Naive thymus-derived CD4-positive, alpha-beta T cell (primary cell): ENCODE measurements at regions not wholly inside any gene's neighbourhood (a gene's known extent, or its start where the extent isn't known, plus 50 kb on each side); places are given as distances from the start of the nearest gene placed in this dataset.

Experiments used
- ATAC-seq: fragments of 150-1000 bp; cut with Tn5 transposase; 2 replicates; pipeline ENCODE4 v1.10.0; 2021; ENCODE audit warnings: mild to moderate bottlenecking, moderate library complexity
- CTCF ChIA-PET: fragments of 350-600 bp; sonication (Branson Sonifier 250); formaldehyde crosslinking; loops from one replicate; lab custom pipeline; 2021; ENCODE audit warnings: antibody characterized with exemption; lab: Charles Lee
- POLR2A ChIA-PET: fragments of 350-600 bp; sonication (Branson Sonifier 250); formaldehyde crosslinking; loops from one replicate; lab custom pipeline; 2021; ENCODE audit warnings: antibody characterized with exemption, inconsistent platforms; lab: Charles Lee
- DNase-seq, 9 donors: peaks; one replicate each; pipeline versions ENCODE4 v3.0.0 to v3.0.0-alpha.2; 2020 to 2022; ENCODE audit warnings: mixed read lengths in 1 of 9
- H3K27ac ChIP-seq: one replicate; pipeline ENCODE4 v1.7.0; 2013; ENCODE audit warnings: mild to moderate bottlenecking, low read depth, low read length, moderate library complexity
- H3K27me3 ChIP-seq, 2 donors: one replicate each; pipeline ENCODE4 v1.7.0; 2013; ENCODE audit warnings: low read length in 2 of 2, mild to moderate bottlenecking in 2 of 2, moderate library complexity in 2 of 2; ENCODE audit not compliant: control insufficient read depth in 2 of 2, insufficient read depth in 2 of 2
- H3K36me3 ChIP-seq, 3 experiments: 1 replicate in 2 of 3; 2 replicates in 1 of 3; pipeline ENCODE4 v1.7.0; 2013; ENCODE audit warnings: low read length in 3 of 3, mild to moderate bottlenecking in 3 of 3, moderate library complexity in 1 of 3; ENCODE audit not compliant: insufficient read depth in 3 of 3, control insufficient read depth in 2 of 3
- H3K4me1 ChIP-seq, 2 donors: one replicate each; pipeline ENCODE4 v1.7.0; 2013; ENCODE audit warnings: low read length in 2 of 2, mild to moderate bottlenecking in 2 of 2, moderate library complexity in 1 of 2; ENCODE audit not compliant: control insufficient read depth in 2 of 2, insufficient read depth in 2 of 2
- H3K4me3 ChIP-seq: 2 replicates; pipeline ENCODE4 v1.7.0; 2013; ENCODE audit warnings: mild to moderate bottlenecking, low read length
- H3K9me3 ChIP-seq, 3 experiments: 1 replicate in 2 of 3; 2 replicates in 1 of 3; pipeline ENCODE4 v1.7.0; 2013; ENCODE audit warnings: low read length in 3 of 3; ENCODE audit not compliant: control insufficient read depth in 2 of 3
- H3K27ac Mint-ChIP-seq, 9 donors: one replicate each; pipeline ENCODE4 v1.8.0; 2020 to 2022; ENCODE audit warnings: mixed read lengths in 9 of 9, mild to moderate bottlenecking in 8 of 9, moderate library complexity in 5 of 9, inconsistent platforms in 2 of 9
- H3K27me3 Mint-ChIP-seq, 5 donors: one replicate each; pipeline ENCODE4 v1.8.0; 2021 to 2022; ENCODE audit warnings: mixed read lengths in 5 of 5, mild to moderate bottlenecking in 1 of 5
- H3K36me3 Mint-ChIP-seq, 5 donors: one replicate each; pipeline ENCODE4 v1.8.0; 2020 to 2022; ENCODE audit warnings: mixed read lengths in 5 of 5, mild to moderate bottlenecking in 3 of 5, inconsistent platforms in 1 of 5
- H3K4me1 Mint-ChIP-seq, 7 donors: one replicate each; pipeline ENCODE4 v1.8.0; 2020 to 2022; ENCODE audit warnings: mixed read lengths in 7 of 7, mild to moderate bottlenecking in 3 of 7, inconsistent platforms in 1 of 7
- H3K4me3 Mint-ChIP-seq, 10 donors: one replicate each; pipeline ENCODE4 v1.8.0; 2020 to 2022; ENCODE audit warnings: mild to moderate bottlenecking in 10 of 10, mixed read lengths in 10 of 10, moderate library complexity in 6 of 10, inconsistent platforms in 2 of 10
- H3K9me3 Mint-ChIP-seq, 11 donors: one replicate each; pipeline ENCODE4 v1.8.0; 2020 to 2022; ENCODE audit warnings: mixed read lengths in 11 of 11, mild to moderate bottlenecking in 4 of 11, inconsistent platforms in 1 of 11, moderate library complexity in 1 of 11
- intact Hi-C, 2 donors: fragments of 100-400 bp; cut with micrococcal nuclease; formaldehyde crosslinking; loops; one replicate each; pipeline ENCODE4 v1.15.1; 2023

DNA sequence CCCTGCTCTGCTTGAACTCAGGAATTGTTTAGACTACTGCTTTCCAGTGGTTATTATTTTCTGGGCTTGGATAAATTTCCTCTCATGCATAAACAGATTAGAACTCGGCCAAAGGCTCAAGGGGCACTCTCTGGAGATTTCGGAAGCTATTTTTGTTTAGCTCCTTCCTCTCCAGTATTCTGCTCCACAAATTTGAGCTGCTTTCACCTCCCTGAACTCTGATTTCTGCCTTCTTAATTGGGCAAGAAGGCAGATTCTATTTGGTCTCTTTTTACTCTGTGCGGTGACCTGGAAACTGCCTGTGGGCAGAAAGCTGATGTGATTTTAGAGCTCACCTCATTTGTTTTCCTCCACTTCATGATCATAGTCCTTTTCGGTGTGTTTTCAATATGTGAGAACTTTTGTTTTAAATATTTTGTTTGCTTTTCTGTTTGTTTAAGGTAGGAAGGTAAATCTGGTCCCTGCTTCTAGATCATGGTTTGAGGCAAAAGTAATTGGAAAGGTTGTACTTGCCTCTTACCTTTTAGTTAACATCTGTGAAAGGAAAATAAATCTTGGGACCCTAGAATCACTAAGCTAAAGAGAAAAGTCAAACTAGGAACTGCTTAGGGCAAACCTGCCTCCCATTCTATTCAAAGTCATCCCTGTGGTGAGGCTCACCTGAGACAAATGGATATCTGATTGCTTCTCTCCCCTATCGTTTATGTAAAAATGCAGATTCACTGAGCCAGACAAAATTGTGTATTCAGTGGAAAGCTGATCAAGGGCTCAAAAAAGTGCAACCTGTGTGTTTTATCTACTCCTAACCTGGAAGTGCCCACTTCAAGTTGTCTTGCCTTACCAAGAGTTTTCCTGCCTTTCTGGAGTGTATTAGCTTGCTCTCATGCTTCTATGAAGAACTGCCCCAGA, 714.7 kb upstream of the PCDH20 start:
- ATAC-seq (no peak), DNase-seq (no peak)
- H3K27me3 ChIP-seq: no peaks in the 10 kb centered on the region
- Mint-ChIP-seq H3K4me3 (no peak overlapping the region), H3K9me3 (peaks cover 0 to 17% (median 5%) of the 10 kb centered on the region in 11 donors), H3K4me1 (no peaks in the 10 kb centered on the region), H3K27me3 (no peaks in the 10 kb centered on the region), H3K36me3 (no peaks in the 10 kb centered on the region), H3K27ac (no peak overlapping the region)
- no peaks in the 10 kb centered on the region for H3K36me3 ChIP-seq
- CTCF ChIA-PET: no interaction called here
- no peak overlapping the region for H3K27ac ChIP-seq
- H3K4me3 ChIP-seq: no peak overlapping the region
- H3K9me3 ChIP-seq: no peaks in the 10 kb centered on the region
- intact Hi-C loops: no loop called here
- no peaks in the 10 kb centered on the region for H3K4me1 ChIP-seq
- POLR2A ChIA-PET: no interaction called here

DNA sequence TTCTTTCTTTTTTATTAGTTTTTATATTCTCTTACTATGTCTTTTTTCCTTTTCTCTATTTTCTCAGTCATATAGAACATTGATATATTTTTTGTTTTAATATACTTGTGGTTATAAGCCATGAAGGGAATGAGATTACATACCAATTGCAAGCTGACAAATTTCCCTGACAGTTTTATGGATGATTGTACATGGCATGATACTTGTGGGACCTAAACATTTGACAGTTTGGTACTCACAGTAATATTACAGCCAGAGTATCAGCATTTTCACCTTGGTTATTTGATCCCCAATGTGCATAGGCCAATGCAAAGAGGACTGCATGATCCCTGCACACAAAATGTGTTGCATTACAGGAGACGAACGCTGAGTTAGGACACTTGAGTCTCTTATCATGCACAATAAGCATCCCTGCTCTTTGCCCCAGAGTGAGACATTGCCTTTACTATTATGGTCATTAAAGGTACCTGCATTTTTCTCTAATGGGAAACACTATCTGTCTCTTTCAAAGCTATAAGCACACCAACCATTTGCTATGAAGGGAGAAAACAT, 713.4 kb upstream of the PCDH20 start:
- no peaks in the 10 kb centered on the region for H3K4me1 Mint-ChIP-seq
- H3K27me3 Mint-ChIP-seq: no peaks in the 10 kb centered on the region
- ATAC-seq (no peak), DNase-seq (no peak)
- Histone ChIP-seq H3K27ac (no peak overlapping the region), H3K27me3 (no peaks in the 10 kb centered on the region), H3K4me1 (no peaks in the 10 kb centered on the region), H3K4me3 (no peak overlapping the region), H3K9me3 (no peaks in the 10 kb centered on the region), H3K36me3 (no peaks in the 10 kb centered on the region)
- ChIA-PET CTCF (no interaction called here), POLR2A (no interaction called here)
- H3K36me3 Mint-ChIP-seq: no peaks in the 10 kb centered on the region
- no peak overlapping the region for H3K27ac Mint-ChIP-seq
- intact Hi-C loops: no loop called here
- H3K4me3 Mint-ChIP-seq: no peak overlapping the region
- H3K9me3 Mint-ChIP-seq: peaks cover 0 to 17% (median 5%) of the 10 kb centered on the region in 11 donors

DNA sequence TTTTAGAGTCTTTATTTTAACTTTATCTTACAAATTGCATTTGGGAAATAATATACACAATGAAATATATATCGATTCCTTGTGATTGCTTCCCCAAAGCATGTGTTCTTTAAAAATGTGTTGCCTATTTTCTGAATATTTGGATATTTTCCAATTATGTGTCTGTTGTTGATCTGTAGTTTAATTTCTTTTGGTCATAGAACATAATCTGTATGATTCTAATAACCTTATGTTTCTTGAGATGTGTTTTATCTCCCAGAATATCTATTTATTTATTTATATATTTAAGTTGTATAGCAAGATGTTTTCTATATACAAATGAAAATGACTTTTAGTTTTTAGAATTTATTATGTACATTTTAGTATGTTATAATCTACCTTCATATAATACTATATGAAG, 710.8 kb upstream of the PCDH20 start:
- Mint-ChIP-seq H3K27ac (no peak overlapping the region), H3K4me3 (no peak overlapping the region), H3K9me3 (peaks cover 0 to 12% (median 3%) of the 10 kb centered on the region in 11 donors), H3K4me1 (no peaks in the 10 kb centered on the region), H3K27me3 (no peaks in the 10 kb centered on the region), H3K36me3 (no peaks in the 10 kb centered on the region)
- Histone ChIP-seq H3K36me3 (no peaks in the 10 kb centered on the region), H3K4me3 (no peak overlapping the region), H3K4me1 (no peaks in the 10 kb centered on the region), H3K9me3 (no peaks in the 10 kb centered on the region), H3K27me3 (no peaks in the 10 kb centered on the region), H3K27ac (no peak overlapping the region)
- intact Hi-C loops: no loop called here
- ATAC-seq: no peak
- DNase-seq: no peak
- CTCF ChIA-PET: interaction anchor here (0.6 kb wide), 1 partner anchor 14 kb away, joined by 3 read pairs; no protein-coding TSS in a partner anchor
- POLR2A ChIA-PET: no interaction called here

DNA sequence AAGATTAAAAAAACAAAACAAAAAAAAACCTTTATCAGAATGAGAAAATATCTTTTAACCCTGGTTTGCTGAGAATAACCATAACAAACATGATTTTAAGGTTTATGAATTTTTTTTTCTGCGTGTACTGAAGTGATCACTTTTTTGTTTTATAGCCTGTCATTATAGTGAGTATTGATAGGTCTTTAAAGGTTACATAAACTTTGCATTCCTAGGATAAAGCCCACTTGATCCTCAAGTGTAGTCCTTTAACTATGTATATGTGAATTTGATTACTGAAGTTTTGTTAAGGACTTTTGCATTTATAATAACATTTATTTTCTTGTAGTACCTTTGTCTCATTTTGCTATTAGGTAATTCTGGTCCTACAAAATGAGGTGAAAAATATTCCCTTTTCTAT, 709.8 kb upstream of the PCDH20 start:
- Mint-ChIP-seq H3K9me3 (peaks cover 0 to 6% (median 0%) of the 10 kb centered on the region in 11 donors), H3K4me1 (no peaks in the 10 kb centered on the region), H3K4me3 (no peak overlapping the region), H3K27ac (no peak overlapping the region), H3K36me3 (no peaks in the 10 kb centered on the region), H3K27me3 (no peaks in the 10 kb centered on the region)
- POLR2A ChIA-PET: no interaction called here
- intact Hi-C loops: no loop called here
- H3K4me3 ChIP-seq: no peak overlapping the region
- ATAC-seq: no peak
- DNase-seq: no peak
- H3K4me1 ChIP-seq: no peaks in the 10 kb centered on the region
- no peaks in the 10 kb centered on the region for H3K9me3 ChIP-seq
- no peaks in the 10 kb centered on the region for H3K36me3 ChIP-seq
- no peaks in the 10 kb centered on the region for H3K27me3 ChIP-seq
- CTCF ChIA-PET: no interaction called here
- no peak overlapping the region for H3K27ac ChIP-seq

DNA sequence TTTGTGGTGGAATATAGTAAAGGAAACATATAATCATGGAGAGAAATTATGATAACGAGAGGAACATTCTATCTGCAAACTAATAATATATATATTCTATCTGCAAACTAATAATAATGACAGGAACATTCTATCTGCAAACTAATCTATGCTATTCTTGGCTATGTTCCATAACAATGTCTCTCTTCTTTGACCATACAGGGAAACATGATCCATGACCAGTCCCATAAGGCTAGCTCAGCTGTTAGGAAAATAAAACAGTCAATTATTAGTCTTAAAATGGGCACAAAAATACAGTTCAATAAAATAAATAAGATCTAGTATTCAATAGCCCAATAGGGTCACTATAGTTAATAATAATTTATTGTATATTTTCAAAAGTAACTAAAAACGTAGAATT, 707.8 kb upstream of the PCDH20 start:
- Histone ChIP-seq H3K27me3 (no peaks in the 10 kb centered on the region), H3K4me3 (no peak overlapping the region), H3K9me3 (no peaks in the 10 kb centered on the region), H3K36me3 (no peaks in the 10 kb centered on the region), H3K27ac (no peak overlapping the region), H3K4me1 (no peaks in the 10 kb centered on the region)
- CTCF ChIA-PET: no interaction called here
- Mint-ChIP-seq H3K27me3 (no peaks in the 10 kb centered on the region), H3K4me1 (no peaks in the 10 kb centered on the region), H3K27ac (no peak overlapping the region), H3K36me3 (no peaks in the 10 kb centered on the region), H3K4me3 (no peak overlapping the region), H3K9me3 (peaks cover 0 to 5% (median 0%) of the 10 kb centered on the region in 11 donors)
- POLR2A ChIA-PET: no interaction called here
- no peak for DNase-seq
- intact Hi-C loops: no loop called here
- ATAC-seq: no peak

DNA sequence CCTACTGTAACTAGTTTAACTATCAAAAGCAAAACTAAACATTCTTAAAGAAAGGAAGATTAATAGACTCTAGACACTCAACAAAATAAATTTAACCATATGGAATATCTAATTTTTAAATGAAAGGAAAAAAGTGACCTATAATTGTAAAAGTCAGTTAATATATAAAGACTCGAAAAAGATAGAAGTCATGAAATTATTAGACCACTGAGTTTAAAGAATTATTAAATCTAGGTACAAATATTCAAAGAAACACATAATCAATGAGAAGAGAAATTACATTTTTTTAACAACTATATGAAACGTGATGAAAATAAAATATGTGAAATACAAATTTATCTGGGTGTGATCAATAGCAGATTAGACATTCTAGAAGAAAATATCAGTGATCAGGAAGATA, 706.8 kb upstream of the PCDH20 start:
- no peaks in the 10 kb centered on the region for H3K27me3 ChIP-seq
- ATAC-seq (no peak), DNase-seq (no peak)
- no peaks in the 10 kb centered on the region for H3K36me3 ChIP-seq
- intact Hi-C loops: no loop called here
- POLR2A ChIA-PET: no interaction called here
- Mint-ChIP-seq H3K36me3 (no peaks in the 10 kb centered on the region), H3K9me3 (peaks cover 0 to 5% (median 0%) of the 10 kb centered on the region in 11 donors), H3K27me3 (no peaks in the 10 kb centered on the region), H3K4me1 (no peaks in the 10 kb centered on the region), H3K4me3 (no peak overlapping the region), H3K27ac (no peak overlapping the region)
- CTCF ChIA-PET: no interaction called here
- no peaks in the 10 kb centered on the region for H3K4me1 ChIP-seq
- H3K4me3 ChIP-seq: no peak overlapping the region
- no peaks in the 10 kb centered on the region for H3K9me3 ChIP-seq
- H3K27ac ChIP-seq: no peak overlapping the region
